Transverse colon (tissue), 4 donors: ENCODE measurements at regions not wholly inside any gene's neighbourhood (a gene's known extent, or its start where the extent isn't known, plus 50 kb on each side); places are given as distances from the start of the nearest gene placed in this dataset.

ENCODE experiments used
- CTCF ChIP-seq, 5 experiments: fragments of 200-600 bp in 3 of 5; fragments of 450-650 bp in 2 of 5; sonication (generic) in 3 of 5; IDR thresholded peaks; 1 replicate in 2 of 5; 2 replicates in 3 of 5; pipeline ENCODE4 v1.5.1; 2016 to 2017; ENCODE audit warnings: antibody characterized with exemption in 5 of 5, inconsistent platforms in 3 of 5, mild to moderate bottlenecking in 2 of 5, moderate library complexity in 1 of 5
- POLR2A ChIP-seq: fragments of 450-650 bp; IDR thresholded peaks from one replicate; pipeline ENCODE4 v1.6.1; 2016; ENCODE audit warnings: antibody characterized with exemption, mild to moderate bottlenecking, moderate library complexity
- POLR2AphosphoS5 ChIP-seq, 3 donors: sonication (generic); formaldehyde crosslinking; IDR thresholded peaks; one replicate each; pipeline ENCODE4 v1.6.1; 2016; ENCODE audit warnings: antibody characterized with exemption in 3 of 3

DNA sequence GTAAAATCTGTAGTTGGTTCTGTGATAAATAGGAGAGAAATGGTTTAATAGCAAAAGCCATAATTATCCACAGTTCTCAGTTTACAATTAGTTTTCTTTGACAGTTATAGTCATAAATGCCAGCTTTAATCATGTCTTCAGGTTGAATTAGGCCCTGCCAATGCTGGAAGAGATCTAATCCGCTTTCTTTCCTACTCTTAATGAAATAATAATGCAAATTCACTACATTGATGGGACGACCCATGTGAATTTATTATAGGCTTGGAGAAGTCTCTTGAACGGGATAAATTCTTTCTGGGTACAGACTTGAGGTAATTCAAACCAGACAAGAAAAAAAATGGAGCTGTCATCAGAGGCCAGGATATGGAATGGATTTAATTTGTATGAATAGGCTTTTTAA is 950.4 kb downstream of the EFNA5 start:
- TF ChIP-seq CTCF (IDR thresholded peaks at IDR 0.05): no peak
- TF ChIP-seq POLR2AphosphoS5 (IDR thresholded peaks at IDR 0.05): no peak
- TF ChIP-seq POLR2A: no peak
